LNCAP (cell line): ENCODE measurements at regions not wholly inside any gene's neighbourhood (a gene's known extent, or its start where the extent isn't known, plus 50 kb on each side); places are given as distances from the start of the nearest gene placed in this dataset.

Source experiments
- CTCF ChIP-seq: fragments of 450-650 bp; IDR thresholded peaks from 2 replicates; pipeline ENCODE4 v1.5.1; 2017; ENCODE audit warnings: mild to moderate bottlenecking

- TF ChIP-seq CTCF = no peak
Observed at GRCh38 chr5:125209650-125210049, 463.2 kb upstream of the ZNF608 start.

GRCh38 chr5:125210242-125210947 is 464.0 kb upstream of the ZNF608 start:
- TF ChIP-seq CTCF = no peak

GRCh38 chr5:125214080-125214479 is 467.6 kb upstream of the ZNF608 start:
- no peak for TF ChIP-seq CTCF

- TF ChIP-seq CTCF = no peak
Observed at GRCh38 chr5:125215593-125215992, 469.2 kb upstream of the ZNF608 start.

- no peak for TF ChIP-seq CTCF
Observed at GRCh38 chr5:125219710-125220109, 473.3 kb upstream of the ZNF608 start.

- TF ChIP-seq CTCF = no peak
Observed at GRCh38 chr5:125220284-125220683, 473.8 kb upstream of the ZNF608 start.

GRCh38 chr5:125222597-125223240 is 476.3 kb upstream of the ZNF608 start:
- TF ChIP-seq CTCF = no peak
